ENCODE measurements at regions not wholly inside any gene's neighbourhood (a gene's known extent, or its start where the extent isn't known, plus 50 kb on each side); places are given as distances from the start of the nearest gene placed in this dataset.
"Not testable (repeated sequence)": the region's sequence is repeated elsewhere in the genome, so short reads cannot be mapped to it uniquely, and the experiment has no call there.

DNA sequence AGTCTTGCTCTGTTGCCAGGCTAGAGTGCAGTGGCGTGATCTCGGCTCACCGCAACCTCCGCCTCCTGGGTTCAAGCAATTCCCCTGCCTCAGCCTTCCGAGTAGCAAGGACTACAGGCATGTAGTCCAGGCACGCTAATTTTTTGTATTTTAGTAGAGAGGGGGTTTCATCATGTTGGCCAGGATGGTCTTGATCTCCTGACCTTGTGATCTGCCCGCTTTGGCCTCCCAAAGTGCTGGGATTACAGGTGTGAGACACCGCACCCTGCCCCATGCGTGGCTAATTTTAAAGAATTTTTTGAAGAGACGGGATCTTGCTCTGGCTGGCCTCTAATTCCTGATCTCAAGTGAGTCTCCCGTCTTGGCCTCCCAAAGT is 168.8 kb upstream of the ZNF217 start:
- H3K9me3 Mint-ChIP-seq; ATAC-seq (replicated peaks in 1 of 4); H3K4me3 ChIP-seq (ENCODE audit: control insufficient read depth in 1 of 2, extremely low read depth in 1 of 2, low read length in 1 of 2); POLR2A ChIA-PET; H3K36me3 ChIP-seq (ENCODE audit: control insufficient read depth in 2 of 2, extremely low read depth in 1 of 2, insufficient read depth in 1 of 2, low read length in 1 of 2); CTCF ChIA-PET; H3K4me1 ChIP-seq (ENCODE audit: control insufficient read depth in 1 of 2, extremely low read depth in 1 of 2, insufficient read depth in 2 of 2, low read length in 2 of 2); H3K27ac Mint-ChIP-seq; H3K4me3 Mint-ChIP-seq; H3K27me3 ChIP-seq (replicated peaks in 1 of 2; ENCODE audit: control insufficient read depth in 2 of 2, extremely low read depth in 1 of 2, insufficient read depth in 2 of 2, low read length in 1 of 2); DNase-seq; H3K4me1 Mint-ChIP-seq; H3K9me3 ChIP-seq; H3K27me3 Mint-ChIP-seq; H3K27ac ChIP-seq (ENCODE audit: low read length); H3K36me3 Mint-ChIP-seq: not testable (repeated sequence)
- 95% methylated on average over 11 of the region's 11 CpGs for WGBS (ENCODE audit: insufficient coverage)

DNA sequence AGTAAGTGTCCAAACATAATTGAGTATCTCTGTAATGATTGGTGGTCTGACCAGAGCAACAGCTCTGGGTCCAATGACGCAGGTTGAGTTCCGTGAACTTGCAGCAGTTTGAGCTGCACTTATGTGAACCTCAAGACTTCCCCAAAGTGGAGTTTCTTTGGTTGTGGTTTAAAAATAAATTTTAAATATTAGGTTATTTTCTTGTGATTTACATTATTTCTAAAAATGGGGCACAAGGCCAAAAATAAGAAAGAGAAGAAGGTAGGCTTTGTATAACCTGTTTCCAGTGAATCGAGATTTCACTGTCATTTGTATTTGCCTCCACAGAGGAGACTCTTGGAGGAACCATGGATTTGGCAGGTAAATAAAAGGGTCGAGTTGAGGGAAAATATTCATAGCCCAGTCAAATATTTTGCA is 166.4 kb upstream of the ZNF217 start:
- Mint-ChIP-seq H3K4me3 (no peak overlapping the region), H3K27me3 (no peaks in the 10 kb centered on the region), H3K4me1 (peaks cover 17 to 22% (median 21%) of the 10 kb centered on the region in 3 donors), H3K9me3 (no peaks in the 10 kb centered on the region), H3K36me3 (no peaks in the 10 kb centered on the region), H3K27ac (no peak overlapping the region)
- CTCF ChIA-PET, result no interaction called here
- Histone ChIP-seq H3K27ac (ENCODE audit: low read length) (no peak overlapping the region), H3K9me3 (no peaks in the 10 kb centered on the region), H3K27me3 (replicated peaks in 1 of 2; ENCODE audit: control insufficient read depth in 2 of 2, extremely low read depth in 1 of 2, insufficient read depth in 2 of 2, low read length in 1 of 2) (no peaks in the 10 kb centered on the region), H3K4me3 (ENCODE audit: control insufficient read depth in 1 of 2, extremely low read depth in 1 of 2, low read length in 1 of 2) (no peak overlapping the region), H3K36me3 (ENCODE audit: control insufficient read depth in 2 of 2, extremely low read depth in 1 of 2, insufficient read depth in 1 of 2, low read length in 1 of 2) (no peaks in the 10 kb centered on the region), H3K4me1 (ENCODE audit: control insufficient read depth in 1 of 2, extremely low read depth in 1 of 2, insufficient read depth in 2 of 2, low read length in 2 of 2) (peaks cover 10 to 17% of the 10 kb centered on the region in 2 experiments)
- ATAC-seq (replicated peaks in 1 of 4), result no peak
- POLR2A ChIA-PET, result no interaction called here
- 40% methylated on average over 1 of the region's 4 CpGs for WGBS (ENCODE audit: insufficient coverage)
- DNase-seq, result no peak

DNA sequence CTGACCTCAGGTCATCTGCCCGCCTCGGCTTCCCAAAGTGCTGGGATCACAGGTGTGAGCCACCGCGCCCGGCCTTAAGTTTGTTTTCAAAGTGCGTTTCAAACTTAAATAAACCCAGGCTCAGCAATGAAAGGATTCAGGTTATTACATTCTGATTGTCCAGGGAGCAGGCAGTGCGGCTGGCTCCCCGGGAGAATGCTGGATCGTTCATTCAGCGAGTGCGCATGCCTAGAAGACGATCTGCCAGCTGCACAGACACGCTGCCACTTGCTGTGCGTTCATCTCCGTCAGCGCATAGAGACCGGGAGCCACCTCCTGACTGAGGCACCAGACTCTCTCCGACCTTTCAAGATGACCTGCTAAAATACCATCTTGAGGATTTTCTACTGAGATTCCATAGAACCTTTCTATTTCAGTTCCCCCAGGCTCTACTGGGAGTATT is 163.9 kb upstream of the ZNF217 start:
- WGBS (ENCODE audit: insufficient coverage), result 95% methylated on average over 14 of the region's 18 CpGs
- ChIA-PET CTCF (interaction anchor here (0.6 to 0.7 kb wide), 2 partner anchors 83 to 888 kb away, joined by 3 to 7 read pairs; no protein-coding TSS in a partner anchor), POLR2A (no interaction called here)
- Histone ChIP-seq H3K9me3 (no peaks in the 10 kb centered on the region), H3K27ac (ENCODE audit: low read length) (no peak overlapping the region), H3K4me1 (ENCODE audit: control insufficient read depth in 1 of 2, extremely low read depth in 1 of 2, insufficient read depth in 2 of 2, low read length in 2 of 2) (peaks cover 35 to 37% of the 10 kb centered on the region in 2 experiments), H3K36me3 (ENCODE audit: control insufficient read depth in 2 of 2, extremely low read depth in 1 of 2, insufficient read depth in 1 of 2, low read length in 1 of 2) (no peaks in the 10 kb centered on the region), H3K27me3 (replicated peaks in 1 of 2; ENCODE audit: control insufficient read depth in 2 of 2, extremely low read depth in 1 of 2, insufficient read depth in 2 of 2, low read length in 1 of 2) (no peaks in the 10 kb centered on the region), H3K4me3 (ENCODE audit: control insufficient read depth in 1 of 2, extremely low read depth in 1 of 2, low read length in 1 of 2) (no peak overlapping the region)
- Mint-ChIP-seq H3K36me3 (no peaks in the 10 kb centered on the region), H3K27me3 (no peaks in the 10 kb centered on the region), H3K9me3 (no peaks in the 10 kb centered on the region), H3K4me1 (peaks cover 42 to 47% (median 46%) of the 10 kb centered on the region in 3 donors), H3K4me3 (no peak overlapping the region), H3K27ac (peak overlapping the region in 1 of 2 donors; percentile 61)
- ATAC-seq (replicated peaks in 1 of 4) (no peak), DNase-seq (no peak)

DNA sequence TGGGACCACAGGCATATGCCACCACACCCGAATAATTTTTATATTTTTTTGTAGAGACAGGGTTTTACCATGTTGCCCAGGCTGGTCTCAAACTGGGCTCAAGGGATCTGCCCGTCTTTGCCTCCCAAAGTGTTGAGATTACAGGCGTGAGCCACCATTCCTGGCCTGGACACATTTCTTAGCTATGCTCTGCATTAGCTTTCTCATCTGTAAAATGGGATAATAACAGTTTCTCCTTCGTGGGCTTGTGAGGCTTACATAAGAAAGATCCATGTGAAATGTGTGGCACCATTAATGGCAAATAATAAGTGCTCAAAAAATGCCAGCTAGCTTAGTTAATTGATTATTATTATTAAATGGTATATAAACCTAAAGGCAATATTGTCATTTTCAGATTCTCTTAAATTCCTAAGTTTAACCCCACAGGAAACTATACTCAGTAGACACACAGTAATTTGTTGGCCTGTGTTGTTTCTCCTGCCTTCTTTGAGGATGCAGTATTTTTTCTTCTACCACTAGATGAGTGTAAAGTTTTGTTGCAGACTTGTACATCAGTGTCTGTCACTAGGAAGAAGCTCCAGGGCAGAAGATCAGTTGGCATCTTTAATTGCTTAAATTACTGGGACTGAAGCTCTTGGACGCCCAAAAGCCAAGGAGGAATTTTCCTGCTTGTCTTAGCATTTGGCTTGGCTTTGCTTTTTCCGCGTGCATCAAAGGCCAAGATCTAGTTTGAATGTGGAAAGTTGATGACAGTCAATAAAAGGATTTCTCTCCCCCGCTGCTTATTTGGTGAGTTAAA is 162.3 kb upstream of the ZNF217 start:
- Histone ChIP-seq H3K9me3 (no peaks in the 10 kb centered on the region), H3K4me3 (ENCODE audit: control insufficient read depth in 1 of 2, extremely low read depth in 1 of 2, low read length in 1 of 2) (no peak overlapping the region), H3K4me1 (ENCODE audit: control insufficient read depth in 1 of 2, extremely low read depth in 1 of 2, insufficient read depth in 2 of 2, low read length in 2 of 2) (peaks cover 51 to 52% of the 10 kb centered on the region in 2 experiments), H3K27ac (ENCODE audit: low read length) (no peak overlapping the region), H3K36me3 (ENCODE audit: control insufficient read depth in 2 of 2, extremely low read depth in 1 of 2, insufficient read depth in 1 of 2, low read length in 1 of 2) (no peaks in the 10 kb centered on the region), H3K27me3 (replicated peaks in 1 of 2; ENCODE audit: control insufficient read depth in 2 of 2, extremely low read depth in 1 of 2, insufficient read depth in 2 of 2, low read length in 1 of 2) (no peaks in the 10 kb centered on the region)
- Mint-ChIP-seq H3K9me3 (no peaks in the 10 kb centered on the region), H3K4me3 (peak overlapping the region in 1 of 3 donors; percentile 75), H3K36me3 (no peaks in the 10 kb centered on the region), H3K27ac (peak overlapping the region; percentile 89 to 98), H3K27me3 (no peaks in the 10 kb centered on the region), H3K4me1 (peaks cover 57 to 63% (median 62%) of the 10 kb centered on the region in 3 donors)
- 100% methylated on average over 2 of the region's 8 CpGs for WGBS (ENCODE audit: insufficient coverage)
- ChIA-PET POLR2A (interaction anchor here (0.5 to 0.6 kb wide), 2 partner anchors 190 to 245 kb away, joined by 3 read pairs; no protein-coding TSS in a partner anchor), CTCF (interaction anchor here in 1 of 2 donors (1.7 kb wide), 1 partner anchor 159 kb away, joined by 5 read pairs; no protein-coding TSS in a partner anchor)
- ATAC-seq (replicated peaks in 1 of 4) (no peak), DNase-seq (no peak)

DNA sequence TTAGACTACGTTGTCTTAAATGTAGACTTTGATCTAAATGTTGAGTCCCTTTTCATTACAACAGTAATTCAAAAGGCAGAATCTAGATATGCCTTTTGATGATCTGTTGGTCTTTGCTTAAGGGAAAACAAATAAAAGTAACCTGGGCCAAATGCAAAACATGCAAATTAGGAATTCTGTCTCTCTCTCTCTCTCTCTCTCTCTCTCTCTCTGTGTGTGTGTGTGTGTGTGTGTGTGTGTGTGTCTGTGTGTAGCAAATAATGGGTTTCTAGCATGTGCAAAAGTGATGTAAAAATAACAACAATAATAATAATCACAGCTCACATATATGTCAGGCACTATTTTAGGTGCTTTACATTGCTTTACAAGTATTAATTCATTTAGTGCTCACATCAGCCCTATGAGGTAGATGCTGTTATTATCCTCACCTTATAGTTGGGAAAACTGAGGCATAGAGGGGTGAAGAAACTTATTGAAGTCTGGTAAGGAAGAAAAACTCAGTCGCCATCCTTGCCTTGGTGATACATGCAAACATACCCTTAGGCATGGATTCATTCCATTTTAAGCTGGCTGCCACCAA is 160.3 kb upstream of the ZNF217 start:
- H3K27ac Mint-ChIP-seq, result peak overlapping the region; percentile 89 to 98
- H3K9me3 Mint-ChIP-seq, result no peaks in the 10 kb centered on the region
- H3K27ac ChIP-seq (ENCODE audit: low read length), result peak overlapping the region; percentile 87
- H3K4me1 Mint-ChIP-seq, result peaks cover 70 to 79% (median 75%) of the 10 kb centered on the region in 3 donors
- no peaks in the 10 kb centered on the region for H3K27me3 Mint-ChIP-seq
- no CpG with 5 or more reads among the region's 2 CpGs for WGBS (ENCODE audit: insufficient coverage)
- DNase-seq, result no peak
- H3K4me3 Mint-ChIP-seq, result peak overlapping the region in 1 of 3 donors; percentile 75
- H3K27me3 ChIP-seq (replicated peaks in 1 of 2; ENCODE audit: control insufficient read depth in 2 of 2, extremely low read depth in 1 of 2, insufficient read depth in 2 of 2, low read length in 1 of 2), result no peaks in the 10 kb centered on the region
- H3K36me3 Mint-ChIP-seq, result no peaks in the 10 kb centered on the region
- no peak overlapping the region for H3K4me3 ChIP-seq (ENCODE audit: control insufficient read depth in 1 of 2, extremely low read depth in 1 of 2, low read length in 1 of 2)
- no peaks in the 10 kb centered on the region for H3K9me3 ChIP-seq
- H3K4me1 ChIP-seq (ENCODE audit: control insufficient read depth in 1 of 2, extremely low read depth in 1 of 2, insufficient read depth in 2 of 2, low read length in 2 of 2), result peaks cover 58 to 64% of the 10 kb centered on the region in 2 experiments
- POLR2A ChIA-PET, result interaction anchor here in 1 of 2 donors (0.6 kb wide), 1 partner anchor 33 kb away, joined by 11 read pairs; no protein-coding TSS in a partner anchor
- H3K36me3 ChIP-seq (ENCODE audit: control insufficient read depth in 2 of 2, extremely low read depth in 1 of 2, insufficient read depth in 1 of 2, low read length in 1 of 2), result no peaks in the 10 kb centered on the region
- CTCF ChIA-PET, result interaction anchor here (0.6 to 1.7 kb wide), 8 partner anchors 9 to 161 kb away, joined by 3 to 5 read pairs (median 4); no protein-coding TSS in a partner anchor
- no peak for ATAC-seq (replicated peaks in 1 of 4)

DNA sequence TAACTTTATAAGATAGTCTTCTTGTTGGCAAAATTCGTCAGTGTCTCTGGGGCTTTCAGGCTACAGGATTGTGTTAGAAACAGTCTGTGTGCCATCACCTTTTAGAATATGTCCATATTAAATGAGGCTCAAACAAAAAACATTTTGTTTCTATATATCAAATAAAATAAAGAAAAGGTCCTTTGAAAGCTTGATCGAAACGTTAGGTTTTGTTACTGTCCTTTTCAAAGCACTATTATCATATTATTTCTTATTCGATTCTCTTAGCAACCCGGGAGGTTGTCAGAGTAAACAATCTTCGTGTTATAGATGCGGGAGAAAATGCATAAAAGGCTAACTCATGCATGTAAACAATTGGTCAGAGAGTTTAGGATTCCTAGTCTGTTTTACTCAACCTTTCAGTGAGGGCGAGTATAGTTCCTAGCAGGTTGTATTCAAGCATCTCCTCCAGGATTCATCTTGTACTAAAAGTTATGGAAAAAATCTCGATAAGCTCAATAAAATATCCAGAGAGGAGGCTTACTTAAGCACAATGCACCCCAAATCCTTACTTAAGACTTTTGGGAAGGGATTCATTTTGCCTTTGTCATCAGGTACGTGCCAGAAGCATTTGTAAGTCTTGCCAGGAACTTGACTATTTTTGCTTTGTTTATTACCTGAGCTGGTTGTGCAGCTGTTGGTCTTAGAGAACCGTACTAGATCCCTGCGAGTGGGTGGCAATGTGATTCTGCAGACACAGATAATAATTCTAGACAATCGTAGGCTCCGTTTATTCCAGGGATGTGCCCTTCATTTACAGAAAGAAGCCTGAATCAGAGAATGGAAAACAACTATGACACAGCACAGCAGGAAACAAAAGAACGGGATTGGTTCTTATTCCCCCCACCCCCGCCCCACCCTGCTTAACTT is 159.6 kb upstream of the ZNF217 start:
- Histone ChIP-seq H3K36me3 (ENCODE audit: control insufficient read depth in 2 of 2, extremely low read depth in 1 of 2, insufficient read depth in 1 of 2, low read length in 1 of 2) (no peaks in the 10 kb centered on the region), H3K4me1 (ENCODE audit: control insufficient read depth in 1 of 2, extremely low read depth in 1 of 2, insufficient read depth in 2 of 2, low read length in 2 of 2) (peaks cover 58 to 71% of the 10 kb centered on the region in 2 experiments), H3K27ac (ENCODE audit: low read length) (peak overlapping the region; percentile 87), H3K27me3 (replicated peaks in 1 of 2; ENCODE audit: control insufficient read depth in 2 of 2, extremely low read depth in 1 of 2, insufficient read depth in 2 of 2, low read length in 1 of 2) (no peaks in the 10 kb centered on the region), H3K4me3 (ENCODE audit: control insufficient read depth in 1 of 2, extremely low read depth in 1 of 2, low read length in 1 of 2) (no peak overlapping the region), H3K9me3 (no peaks in the 10 kb centered on the region)
- ChIA-PET POLR2A (interaction anchor here in 1 of 2 donors (0.5 kb wide), 1 partner anchor 158 kb away, joined by 3 read pairs; no protein-coding TSS in a partner anchor), CTCF (interaction anchor here in 1 of 2 donors (0.6 kb wide), 1 partner anchor 10 kb away, joined by 3 read pairs; no protein-coding TSS in a partner anchor)
- DNase-seq (no peak), ATAC-seq (replicated peaks in 1 of 4) (no peak)
- WGBS (ENCODE audit: insufficient coverage), result 54% methylated on average over 4 of the region's 16 CpGs
- Mint-ChIP-seq H3K27ac (peak overlapping the region; percentile 95 to 98), H3K4me3 (peak overlapping the region in 1 of 3 donors; percentile 75), H3K36me3 (no peaks in the 10 kb centered on the region), H3K9me3 (no peaks in the 10 kb centered on the region), H3K27me3 (no peaks in the 10 kb centered on the region), H3K4me1 (peaks cover 74 to 81% (median 78%) of the 10 kb centered on the region in 3 donors)
